ENCODE measurements at regions not wholly inside any gene's neighbourhood (a gene's known extent, or its start where the extent isn't known, plus 50 kb on each side); places are given as distances from the start of the nearest gene placed in this dataset.

- TF ChIP-seq GATA3 (IDR thresholded peaks at IDR 0.05; ENCODE audit: low read depth, low read length) (no peak), GATA2 (IDR thresholded peaks at IDR 0.05; ENCODE audit: low read depth, low read length) (no peak)
Measured at GRCh38 chr15:46452297-46452820, 817.5 kb downstream of the SQOR start.
